ENCODE measurements at regions not wholly inside any gene's neighbourhood (a gene's known extent, or its start where the extent isn't known, plus 50 kb on each side); places are given as distances from the start of the nearest gene placed in this dataset.

GRCh38 chr7:3193379-3194120 is 107.5 kb upstream of the SDK1 start:
- FAIRE-seq (no peak), DNase-seq (ENCODE audit: low spot score) (no peak)

GRCh38 chr7:3194501-3195141 is 106.4 kb upstream of the SDK1 start:
- FAIRE-seq, result peak; percentile 99
- DNase-seq (ENCODE audit: low spot score), result peak; percentile 99

GRCh38 chr7:3195160-3195559 is 105.9 kb upstream of the SDK1 start:
- DNase-seq (ENCODE audit: low spot score) (no peak), FAIRE-seq (no peak)

- FAIRE-seq (no peak), DNase-seq (ENCODE audit: low spot score) (no peak)
Measured at GRCh38 chr7:3196629-3197400, 104.2 kb upstream of the SDK1 start.

- FAIRE-seq (no peak), DNase-seq (ENCODE audit: low spot score) (no peak)
Measured at GRCh38 chr7:3197567-3198213, 103.4 kb upstream of the SDK1 start.

- DNase-seq (ENCODE audit: low spot score) (no peak), FAIRE-seq (peak; percentile 8)
Measured at GRCh38 chr7:3198316-3198715, 102.7 kb upstream of the SDK1 start.

- DNase-seq (ENCODE audit: low spot score) (no peak), FAIRE-seq (no peak)
Measured at GRCh38 chr7:3200504-3200903, 100.5 kb upstream of the SDK1 start.

- FAIRE-seq (no peak), DNase-seq (ENCODE audit: low spot score) (no peak)
Measured at GRCh38 chr7:3201306-3201705, 99.7 kb upstream of the SDK1 start.

- DNase-seq (ENCODE audit: low spot score) (no peak), FAIRE-seq (no peak)
Measured at GRCh38 chr7:3201937-3202710, 98.9 kb upstream of the SDK1 start.

- FAIRE-seq (no peak), DNase-seq (ENCODE audit: low spot score) (no peak)
Measured at GRCh38 chr7:3204526-3204925, 96.5 kb upstream of the SDK1 start.

- no peak for FAIRE-seq
- DNase-seq (ENCODE audit: low spot score), result no peak
Measured at GRCh38 chr7:3206101-3206500, 95.0 kb upstream of the SDK1 start.

GRCh38 chr7:3206771-3207191 is 94.3 kb upstream of the SDK1 start:
- no peak for FAIRE-seq
- no peak for DNase-seq (ENCODE audit: low spot score)

GRCh38 chr7:3207387-3207902 is 93.6 kb upstream of the SDK1 start:
- FAIRE-seq (no peak), DNase-seq (ENCODE audit: low spot score) (no peak)

- no peak for DNase-seq (ENCODE audit: low spot score)
- no peak for FAIRE-seq
Measured at GRCh38 chr7:3210531-3210930, 90.5 kb upstream of the SDK1 start.

- FAIRE-seq (no peak), DNase-seq (ENCODE audit: low spot score) (no peak)
Measured at GRCh38 chr7:3214090-3214413, 87.0 kb upstream of the SDK1 start.

- DNase-seq (ENCODE audit: low spot score) (no peak), FAIRE-seq (no peak)
Measured at GRCh38 chr7:3215624-3216585, 85.1 kb upstream of the SDK1 start.

GRCh38 chr7:3217166-3217565 is 83.9 kb upstream of the SDK1 start:
- no peak for FAIRE-seq
- no peak for DNase-seq (ENCODE audit: low spot score)

GRCh38 chr7:3218411-3219225 is 82.4 kb upstream of the SDK1 start:
- DNase-seq (ENCODE audit: low spot score) (no peak), FAIRE-seq (no peak)

GRCh38 chr7:3229904-3230470 is 71.1 kb upstream of the SDK1 start:
- DNase-seq (ENCODE audit: low spot score) (no peak), FAIRE-seq (no peak)

Data from RCC 7860 (cell line).